K562 (cell line): ENCODE measurements at regions not wholly inside any gene's neighbourhood (a gene's known extent, or its start where the extent isn't known, plus 50 kb on each side); places are given as distances from the start of the nearest gene placed in this dataset.

ENCODE experiments used
- CTCF ChIP-seq, 3 experiments: IDR thresholded peaks in 2 of 3; conservative IDR thresholded peaks in 1 of 3; 2 replicates each; pipeline ENCODE4 v1.5.1; 2011 to 2012; ENCODE audit warnings: low read length in 3 of 3, mild to moderate bottlenecking in 3 of 3, control low read depth in 2 of 3, improper control_type of control experiment in 1 of 3, inconsistent platforms in 1 of 3, low read depth in 1 of 3, mixed read lengths in 1 of 3, moderate library complexity in 1 of 3; ENCODE audit not compliant: insufficient read depth in 2 of 3
- FOXA1 ChIP-seq: fragments of 450-650 bp; IDR thresholded peaks from 2 replicates; pipeline ENCODE4 v1.6.1; 2016; ENCODE audit warnings: mild to moderate bottlenecking, borderline replicate concordance
- POLR2AphosphoS5 ChIP-seq: IDR thresholded peaks from 2 replicates; pipeline ENCODE4 v1.6.1; 2011; ENCODE audit warnings: mild to moderate bottlenecking, low read depth, low read length, moderate library complexity; ENCODE audit not compliant: control insufficient read depth, insufficient read depth
- RUNX1 ChIP-seq: sonication (generic); IDR thresholded peaks from 2 replicates; pipeline ENCODE4 v1.6.1; 2016; ENCODE audit warnings: antibody characterized with exemption, low read depth
- TSC22D4 ChIP-seq: fragments of 450-650 bp; IDR thresholded peaks from 2 replicates; pipeline ENCODE4 v1.6.1; 2016; ENCODE audit warnings: missing genetic modification characterization, missing biosample characterization, control low read depth
- ZNF586 ChIP-seq: fragments of 450-650 bp; formaldehyde crosslinking; conservative IDR thresholded peaks from 2 replicates; pipeline ENCODE4 v1.4.0; 2020; ENCODE audit warnings: mild to moderate bottlenecking, moderate library complexity
- ZSCAN29 ChIP-seq: fragments of 450-650 bp; IDR thresholded peaks from 2 replicates; pipeline ENCODE4 v1.6.1; 2017

DNA sequence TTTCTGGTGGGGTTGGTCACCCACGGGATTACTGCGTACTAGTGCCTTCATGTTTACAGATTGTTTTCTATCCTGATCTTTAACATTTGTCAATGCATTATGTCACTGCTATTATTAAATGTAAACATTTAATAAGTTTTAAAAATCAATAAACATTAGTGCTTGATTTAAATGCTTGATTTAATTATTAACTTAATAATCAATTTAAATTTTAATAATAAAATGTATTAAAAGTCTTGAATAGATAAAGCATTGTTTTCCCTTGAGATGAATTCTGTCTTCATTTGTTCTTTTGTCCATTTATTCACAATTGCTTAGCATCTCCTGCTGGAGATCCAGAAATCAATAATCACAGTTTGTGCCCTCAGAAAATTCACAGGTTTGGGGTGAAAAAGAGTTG lies 201.8 kb upstream of the HDAC9 start:
- no peak for TF ChIP-seq RUNX1
- TF ChIP-seq ZNF586: no peak
- TF ChIP-seq POLR2AphosphoS5: no peak
- no peak for TF ChIP-seq FOXA1
- TF ChIP-seq TSC22D4 (tag): no peak
- TF ChIP-seq CTCF (IDR thresholded peaks at IDR 0.05 in 2 of 3, conservative IDR thresholded peaks at IDR 0.05 in 1 of 3; ENCODE audit: insufficient read depth in 2 of 3, low read depth in 1 of 3, low read length in 3 of 3): no peak
- no peak for TF ChIP-seq ZSCAN29
